Skin epidermis (tissue), 12 donors: ENCODE measurements at regions not wholly inside any gene's neighbourhood (a gene's known extent, or its start where the extent isn't known, plus 50 kb on each side); places are given as distances from the start of the nearest gene placed in this dataset.
"Not testable (repeated sequence)": the region's sequence is repeated elsewhere in the genome, so short reads cannot be mapped to it uniquely, and the experiment has no call there.

Experiments
- H3K27ac ChIP-seq, 21 experiments: fragments of 200-600 bp; sonication (generic) in 11 of 21; one replicate each; pipeline ENCODE4 v1.5.0; 2020; ENCODE audit warnings: mild to moderate bottlenecking in 3 of 21, inconsistent platforms in 2 of 21, moderate library complexity in 2 of 21
- H3K4me3 ChIP-seq, 7 experiments: fragments of 200-600 bp; sonication (generic) in 2 of 7; one replicate each; pipeline ENCODE4 v1.5.0; 2020; ENCODE audit warnings: inconsistent platforms in 2 of 7, mild to moderate bottlenecking in 2 of 7, moderate library complexity in 1 of 7

GRCh38 chr12:22803725-22804124, 178.8 kb downstream of the ETNK1 start:
- Histone ChIP-seq H3K27ac (no peak overlapping the region), H3K4me3 (no peak overlapping the region)

DNA sequence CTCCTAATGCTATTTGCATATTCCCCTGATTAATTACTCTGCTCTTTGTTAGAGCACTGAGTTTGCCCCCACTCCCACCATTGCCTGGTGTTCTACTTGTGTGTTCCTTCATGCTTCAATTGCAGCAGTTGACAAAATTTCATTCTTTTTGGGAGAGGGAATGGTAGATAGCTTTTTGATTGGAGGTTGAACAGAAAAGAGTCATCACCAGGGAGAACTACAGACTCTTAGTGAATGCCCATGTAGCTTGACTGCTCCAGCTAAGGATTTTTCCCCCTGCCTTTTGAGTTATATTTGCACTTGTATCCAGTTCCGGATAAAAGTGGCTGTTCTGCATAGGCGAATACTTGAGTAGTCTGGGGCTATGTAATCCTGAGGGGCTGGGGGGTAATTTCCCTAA, 183.9 kb downstream of the ETNK1 start:
- H3K27ac ChIP-seq = no peak overlapping the region

DNA sequence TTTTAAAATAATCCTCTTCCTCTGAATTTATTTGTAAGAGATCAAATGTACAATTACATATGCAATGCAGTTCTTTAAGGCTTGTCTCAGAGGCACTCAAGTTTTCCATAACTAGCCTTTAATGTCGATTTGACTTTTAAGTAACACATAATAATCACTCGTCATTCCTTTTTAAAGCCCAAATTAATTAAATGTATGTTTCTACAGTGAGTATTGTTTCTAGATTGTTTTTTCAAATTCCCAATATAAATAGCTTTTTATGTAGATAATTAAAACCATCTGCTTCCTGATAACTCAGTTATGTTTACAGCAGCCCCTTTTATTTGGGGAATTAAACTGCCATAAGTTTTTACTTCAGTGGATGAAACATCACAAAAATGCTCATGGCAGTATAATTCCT, 185.1 kb downstream of the ETNK1 start:
- Histone ChIP-seq H3K4me3 (no peak overlapping the region), H3K27ac (no peak overlapping the region)

More for the DNA sequence above, 183.9 kb downstream of the ETNK1 start:
- H3K4me3 ChIP-seq = no peak overlapping the region

DNA sequence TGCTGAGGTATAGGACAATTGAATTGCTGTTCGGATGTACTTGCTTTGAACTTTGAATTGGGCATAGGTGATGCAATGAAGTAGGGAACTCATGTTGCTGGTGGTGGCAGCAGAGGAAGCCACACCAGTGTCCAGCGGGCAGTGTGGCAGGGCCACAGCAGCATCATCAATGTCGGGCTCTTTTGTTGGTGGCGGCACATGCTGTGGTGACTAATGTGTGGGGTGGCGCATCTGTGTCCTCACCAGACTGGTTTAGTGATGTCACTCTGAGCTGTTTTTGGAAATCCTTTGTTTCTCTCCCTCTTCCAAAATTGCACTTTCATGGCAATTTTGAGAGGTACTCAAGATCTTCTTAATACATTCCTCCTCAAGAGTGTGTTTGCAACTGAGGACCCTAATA, 187.6 kb downstream of the ETNK1 start:
- H3K27ac ChIP-seq = no peak overlapping the region
- H3K4me3 ChIP-seq = no peak overlapping the region

GRCh38 chr12:22821985-22822384, 197.0 kb downstream of the ETNK1 start:
- Histone ChIP-seq H3K27ac (no peak overlapping the region), H3K4me3 (no peak overlapping the region)

GRCh38 chr12:22826026-22826425, 201.1 kb downstream of the ETNK1 start:
- Histone ChIP-seq H3K4me3 (no peak overlapping the region), H3K27ac (no peak overlapping the region)

DNA sequence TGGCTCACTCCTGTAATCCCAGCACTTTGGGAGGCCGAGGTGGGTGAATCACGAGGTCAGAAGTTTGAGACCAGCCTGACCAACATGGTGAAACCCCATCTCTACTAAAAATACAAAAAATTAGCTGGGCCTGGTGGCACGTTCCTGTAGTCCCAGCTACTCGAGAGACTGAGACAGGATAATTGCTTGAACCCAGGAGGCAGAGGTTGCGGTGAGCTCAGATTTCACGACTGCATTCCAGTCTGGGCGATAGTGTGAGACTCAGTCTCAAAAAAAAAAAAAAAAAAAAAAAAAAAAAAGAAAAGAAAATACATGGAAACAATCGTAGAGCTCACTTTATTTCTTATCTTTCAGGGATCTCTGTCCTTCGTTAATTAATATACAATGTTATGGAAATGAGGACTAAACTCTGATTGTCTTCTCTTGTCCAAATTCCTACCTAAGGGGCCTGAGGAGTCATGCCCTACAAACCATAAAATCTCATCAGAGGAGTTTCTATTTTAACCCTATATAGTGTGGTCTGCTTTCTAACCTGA, 201.5 kb downstream of the ETNK1 start:
- not testable (repeated sequence) for H3K4me3 ChIP-seq, H3K27ac ChIP-seq

DNA sequence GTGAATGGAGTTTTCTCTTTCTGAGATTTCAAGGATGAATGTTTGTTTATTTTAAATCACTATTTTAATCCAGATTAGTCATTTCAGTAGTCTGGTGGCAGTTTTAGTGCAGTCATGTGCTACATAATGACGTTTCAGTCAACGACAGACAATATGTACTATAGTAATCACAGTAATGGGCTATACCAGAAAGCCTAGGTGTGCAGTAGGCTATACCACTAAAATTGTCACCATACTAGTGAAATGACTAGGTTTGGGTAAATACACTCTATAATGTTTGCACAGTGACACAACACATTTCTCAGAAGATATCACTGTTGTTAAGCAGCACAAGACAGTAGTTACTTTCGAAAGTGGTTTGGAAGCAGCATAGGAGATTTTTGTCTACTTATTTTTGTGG, 203.1 kb downstream of the ETNK1 start:
- Histone ChIP-seq H3K27ac (no peak overlapping the region), H3K4me3 (no peak overlapping the region)

DNA sequence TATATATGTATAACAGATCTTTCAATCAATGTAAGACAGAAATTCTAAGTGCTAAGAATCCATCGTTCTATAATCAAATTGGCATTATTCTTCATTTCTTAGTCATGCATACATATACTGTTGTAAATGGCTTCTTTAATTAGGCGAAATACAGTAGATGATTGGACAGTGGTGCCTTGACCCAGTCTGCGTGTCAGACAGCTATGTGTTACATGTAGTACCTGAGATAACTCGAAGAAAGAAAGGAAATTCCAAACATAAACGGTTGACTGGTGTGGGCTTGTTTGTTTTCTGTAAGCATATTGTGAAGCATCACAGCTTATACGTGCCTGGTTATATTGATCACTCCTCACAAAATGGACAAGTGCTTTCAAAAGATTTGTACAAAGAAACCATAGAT, 210.5 kb downstream of the ETNK1 start:
- Histone ChIP-seq H3K27ac (no peak overlapping the region), H3K4me3 (no peak overlapping the region)

GRCh38 chr12:22850185-22850584, 225.2 kb downstream of the ETNK1 start:
- Histone ChIP-seq H3K27ac (no peak overlapping the region), H3K4me3 (no peak overlapping the region)

- Histone ChIP-seq H3K27ac (no peak overlapping the region), H3K4me3 (no peak overlapping the region)
Observed at GRCh38 chr12:22851532-22851931, 226.6 kb downstream of the ETNK1 start.

- Histone ChIP-seq H3K4me3 (no peak overlapping the region), H3K27ac (no peak overlapping the region)
Observed at GRCh38 chr12:22855456-22855855, 230.5 kb downstream of the ETNK1 start.

DNA sequence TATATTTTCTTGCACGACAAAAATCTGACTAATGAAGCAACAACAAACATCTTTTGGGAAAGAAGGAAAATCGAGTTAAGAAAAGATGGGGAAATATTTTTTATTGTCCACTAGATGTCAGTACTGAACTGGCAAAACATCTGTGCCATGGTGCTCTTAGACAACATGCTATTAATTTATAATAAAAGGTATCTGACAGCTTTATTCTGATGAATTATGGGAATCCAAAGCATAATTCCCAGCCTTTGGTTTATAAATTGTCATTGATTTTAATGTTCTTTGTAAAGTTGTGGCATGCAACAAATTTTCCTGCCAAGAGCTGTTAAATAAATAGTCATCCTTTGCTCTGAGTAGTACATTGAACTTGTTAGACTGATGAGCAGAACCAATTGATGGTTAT, 231.2 kb downstream of the ETNK1 start:
- H3K4me3 ChIP-seq = no peak overlapping the region
- H3K27ac ChIP-seq = no peak overlapping the region

DNA sequence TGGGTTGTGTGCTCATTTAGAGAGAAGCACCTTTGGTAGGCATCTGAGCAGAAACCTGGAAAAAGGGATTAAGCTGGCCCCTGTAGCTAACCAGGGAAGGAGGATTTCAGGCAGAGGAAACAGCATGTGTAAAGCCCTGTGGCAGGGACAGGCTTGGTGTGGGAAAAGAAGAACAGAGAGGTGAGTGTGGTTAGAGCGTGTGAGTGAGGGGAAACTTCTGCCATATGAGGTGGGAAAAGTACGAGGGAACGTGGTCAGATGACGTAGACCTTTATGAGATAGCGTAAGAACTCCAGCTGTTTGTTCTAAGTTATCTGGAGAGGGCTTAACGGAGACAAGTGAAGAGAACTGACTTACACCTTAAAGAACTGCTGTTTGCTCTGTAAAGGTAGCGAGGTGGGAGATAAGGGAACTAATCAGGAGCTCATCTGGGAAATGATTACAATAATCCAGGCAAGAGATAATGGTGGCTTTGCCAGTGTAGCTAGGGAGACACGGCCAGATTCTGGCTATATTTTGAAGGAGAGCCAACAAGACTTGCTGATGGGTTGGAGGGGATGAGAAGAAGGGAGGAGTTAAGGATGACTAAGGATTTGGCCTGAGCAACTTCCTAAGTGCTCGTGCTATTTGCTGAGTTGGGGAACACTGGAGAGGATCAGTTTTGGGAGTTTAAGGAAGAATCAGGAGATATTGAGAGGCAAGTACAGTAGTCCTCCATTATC, 234.0 kb downstream of the ETNK1 start:
- H3K27ac ChIP-seq = no peak overlapping the region
- no peak overlapping the region for H3K4me3 ChIP-seq

- H3K27ac ChIP-seq = no peak overlapping the region
- no peak overlapping the region for H3K4me3 ChIP-seq
Observed at GRCh38 chr12:22860926-22861325, 236.0 kb downstream of the ETNK1 start.

DNA sequence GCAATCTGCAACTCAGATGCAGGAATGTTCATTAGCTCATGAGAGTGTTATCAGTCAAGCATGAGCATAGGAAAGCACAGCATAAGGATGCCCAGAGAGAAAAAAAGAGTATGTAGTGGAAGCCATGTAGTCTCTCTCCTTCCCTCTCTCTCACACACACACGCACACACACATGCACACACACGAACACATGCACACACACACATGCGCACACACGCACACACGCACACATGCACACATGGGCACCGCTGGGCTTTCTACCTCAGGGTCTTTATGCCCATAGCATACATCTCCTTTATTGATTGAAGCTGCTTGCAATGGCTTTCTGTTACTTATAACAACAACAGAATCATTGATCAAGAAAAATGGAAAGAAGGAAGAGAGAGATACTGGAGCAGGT, 240.9 kb downstream of the ETNK1 start:
- Histone ChIP-seq H3K27ac (no peak overlapping the region), H3K4me3 (no peak overlapping the region)

GRCh38 chr12:22866406-22866805, 241.4 kb downstream of the ETNK1 start:
- Histone ChIP-seq H3K4me3 (no peak overlapping the region), H3K27ac (no peak overlapping the region)

- no peak overlapping the region for H3K4me3 ChIP-seq
- H3K27ac ChIP-seq = no peak overlapping the region
Observed at GRCh38 chr12:22874151-22874550, 249.2 kb downstream of the ETNK1 start.

DNA sequence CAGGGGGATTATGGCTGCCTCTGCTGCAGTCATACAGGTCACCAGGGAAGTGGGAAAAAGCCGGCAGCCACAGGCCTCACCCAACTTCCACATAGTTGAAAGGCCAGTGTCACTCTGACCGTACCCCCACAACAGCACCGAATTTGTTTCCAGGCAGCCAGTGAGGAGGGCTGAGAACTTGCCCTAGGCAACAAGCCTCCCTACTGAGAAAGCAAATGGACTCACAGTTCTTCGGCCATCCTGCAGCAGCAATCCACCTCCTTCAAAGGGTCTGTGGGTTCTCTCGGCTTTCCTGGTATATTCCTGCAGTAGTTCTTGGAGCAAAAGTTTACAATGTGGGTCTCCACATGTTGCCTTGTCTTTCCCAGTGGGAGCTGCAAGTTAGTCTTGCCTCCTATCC, 251.3 kb downstream of the ETNK1 start:
- Histone ChIP-seq H3K4me3 (no peak overlapping the region), H3K27ac (no peak overlapping the region)

DNA sequence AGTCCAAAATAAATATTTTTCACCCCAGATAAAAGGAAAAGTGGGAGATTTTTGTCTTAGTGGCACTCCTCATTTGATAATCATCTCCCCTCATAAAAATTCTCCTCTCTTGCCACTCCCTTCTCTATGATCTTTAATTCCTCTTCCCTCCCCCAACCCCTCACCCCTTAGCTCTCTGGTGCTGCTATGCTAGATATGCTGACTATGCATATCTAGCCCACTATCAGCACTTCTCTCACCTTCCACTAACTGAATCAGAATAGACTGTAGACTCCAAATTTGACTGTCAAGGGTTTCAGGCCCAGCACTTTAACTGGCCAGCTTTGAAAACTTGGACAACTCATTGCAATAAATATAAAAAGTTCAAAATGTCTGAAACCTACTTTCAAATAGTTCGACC, 254.2 kb downstream of the ETNK1 start:
- H3K4me3 ChIP-seq = no peak overlapping the region
- no peak overlapping the region for H3K27ac ChIP-seq

GRCh38 chr12:22880331-22880730, 255.4 kb downstream of the ETNK1 start:
- Histone ChIP-seq H3K27ac (no peak overlapping the region), H3K4me3 (no peak overlapping the region)

GRCh38 chr12:22880807-22881206, 255.8 kb downstream of the ETNK1 start:
- Histone ChIP-seq H3K27ac (no peak overlapping the region), H3K4me3 (no peak overlapping the region)
